ENCODE measurements at regions not wholly inside any gene's neighbourhood (a gene's known extent, or its start where the extent isn't known, plus 50 kb on each side); places are given as distances from the start of the nearest gene placed in this dataset.

- DNase-seq = no peak
Observed at GRCh38 chr12:107894589-107894988, 120.1 kb downstream of the ASCL4 start.

DNA sequence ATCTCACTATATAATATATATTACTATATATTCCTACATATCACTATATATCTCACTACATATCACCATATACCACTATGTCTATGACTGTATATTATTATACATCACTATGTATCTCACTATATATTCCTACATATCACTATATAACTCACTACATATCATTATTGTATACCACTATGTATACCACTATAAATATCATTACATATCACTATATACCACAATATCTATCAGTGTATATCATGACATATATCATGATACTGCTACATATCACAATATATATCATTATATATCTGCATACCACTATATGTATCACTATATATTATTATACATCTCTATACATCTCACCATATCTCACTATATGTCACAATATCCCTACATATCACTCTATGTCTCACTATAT, 121.5 kb downstream of the ASCL4 start:
- DNase-seq = no peak

- DNase-seq = no peak
Observed at GRCh38 chr12:107900588-107900987, 126.1 kb downstream of the ASCL4 start.

GRCh38 chr12:107903341-107904061, 129.0 kb downstream of the ASCL4 start:
- DNase-seq = peak; percentile 49 to 87 (median 64)

GRCh38 chr12:107906707-107907106, 132.2 kb downstream of the ASCL4 start:
- DNase-seq = peak in 2 of 4 experiments; percentile 21 to 31

- DNase-seq = peak; percentile 66 to 87 (median 77)
Observed at GRCh38 chr12:107912421-107913004, 138.0 kb downstream of the ASCL4 start.

- no peak for DNase-seq
Observed at GRCh38 chr12:107914460-107914977, 140.0 kb downstream of the ASCL4 start.

DNA sequence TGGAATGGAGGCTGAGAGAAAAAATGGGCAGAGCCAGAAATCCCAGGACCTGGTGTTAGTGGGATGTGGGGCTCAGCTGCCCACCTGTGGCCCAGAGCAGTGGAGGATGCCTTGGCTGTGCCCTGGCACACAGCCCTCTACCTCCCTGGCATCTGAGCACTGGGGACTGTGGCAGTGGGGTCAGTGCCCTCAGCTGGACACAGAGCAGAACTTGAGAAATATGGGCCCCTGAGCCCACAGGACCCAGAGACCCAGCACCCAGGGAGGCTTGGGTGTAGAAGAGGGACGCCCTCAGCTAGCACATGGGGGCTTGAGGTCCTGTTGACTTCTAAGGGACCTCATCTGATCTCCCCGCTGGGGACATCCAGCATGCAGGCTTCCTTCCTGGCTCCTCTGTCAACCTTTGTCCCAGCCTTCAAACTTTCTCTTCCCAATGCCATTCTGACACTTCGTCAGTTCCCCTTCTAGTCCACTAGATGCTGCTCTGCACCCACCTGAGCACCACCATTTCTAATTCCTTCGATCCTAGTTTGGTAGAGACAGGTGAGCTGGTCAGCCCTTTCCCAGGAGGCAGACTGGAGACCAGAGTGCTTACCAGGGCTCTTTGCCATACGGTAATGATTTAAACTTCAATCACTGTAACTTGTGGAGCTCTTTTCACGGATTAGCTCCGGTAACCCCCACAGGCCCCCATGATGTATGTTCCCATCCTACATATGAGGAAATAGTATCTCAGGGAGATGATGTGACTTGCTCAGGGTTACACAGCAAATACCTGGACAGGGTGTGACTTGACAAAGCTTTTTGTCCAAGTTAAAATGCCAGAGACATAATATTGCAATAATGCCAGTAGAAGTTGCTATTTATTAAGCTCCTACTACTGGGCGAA, 143.7 kb downstream of the ASCL4 start:
- DNase-seq = peak in 3 of 4 experiments; percentile 5 to 31 (median 14)

DNA sequence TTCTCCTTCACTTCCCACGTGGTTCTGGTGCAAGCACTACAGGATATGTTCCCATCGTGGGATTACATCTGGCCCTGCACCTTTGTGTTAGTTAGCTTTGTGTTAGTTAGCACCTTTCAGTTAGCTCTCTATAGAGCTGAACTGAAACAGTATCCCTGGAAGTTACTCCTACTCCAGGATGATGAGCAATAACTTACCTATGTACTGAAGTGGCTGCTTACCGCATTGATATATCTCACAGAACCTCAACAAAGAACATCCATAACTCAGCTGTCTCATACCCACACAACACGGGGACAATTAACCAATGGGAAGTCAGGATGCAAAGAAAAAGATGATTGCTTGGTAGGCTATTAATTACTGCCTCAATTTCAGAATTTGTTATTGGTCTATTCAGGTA, 146.6 kb downstream of the ASCL4 start:
- DNase-seq = no peak

GRCh38 chr12:107925125-107925524, 150.6 kb downstream of the ASCL4 start:
- DNase-seq = no peak

DNA sequence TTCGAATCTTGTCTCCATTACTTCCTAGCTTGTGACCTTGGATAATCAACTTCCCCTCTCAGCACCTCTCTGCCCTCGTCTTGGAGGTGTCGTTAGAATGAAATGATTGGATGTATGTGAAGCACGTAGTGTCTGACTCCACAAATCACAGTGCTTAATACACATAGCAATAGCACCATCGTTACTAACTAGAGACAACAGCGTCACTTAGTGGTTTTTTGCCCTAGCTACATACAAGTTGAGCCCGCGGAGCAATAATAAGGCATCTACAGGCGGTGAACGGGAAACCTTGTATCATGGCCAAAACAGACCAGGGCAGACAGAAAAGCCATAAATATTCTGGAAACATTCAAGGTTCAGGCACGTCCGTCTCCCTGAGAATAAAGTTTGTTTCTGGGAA, 154.9 kb downstream of the ASCL4 start:
- peak in 3 of 4 experiments; percentile 8 to 34 (median 30) for DNase-seq

- DNase-seq = no peak
Observed at GRCh38 chr12:107931761-107932160, 157.3 kb downstream of the ASCL4 start.

GRCh38 chr12:107938446-107938845, 163.9 kb downstream of the ASCL4 start:
- DNase-seq = no peak

DNA sequence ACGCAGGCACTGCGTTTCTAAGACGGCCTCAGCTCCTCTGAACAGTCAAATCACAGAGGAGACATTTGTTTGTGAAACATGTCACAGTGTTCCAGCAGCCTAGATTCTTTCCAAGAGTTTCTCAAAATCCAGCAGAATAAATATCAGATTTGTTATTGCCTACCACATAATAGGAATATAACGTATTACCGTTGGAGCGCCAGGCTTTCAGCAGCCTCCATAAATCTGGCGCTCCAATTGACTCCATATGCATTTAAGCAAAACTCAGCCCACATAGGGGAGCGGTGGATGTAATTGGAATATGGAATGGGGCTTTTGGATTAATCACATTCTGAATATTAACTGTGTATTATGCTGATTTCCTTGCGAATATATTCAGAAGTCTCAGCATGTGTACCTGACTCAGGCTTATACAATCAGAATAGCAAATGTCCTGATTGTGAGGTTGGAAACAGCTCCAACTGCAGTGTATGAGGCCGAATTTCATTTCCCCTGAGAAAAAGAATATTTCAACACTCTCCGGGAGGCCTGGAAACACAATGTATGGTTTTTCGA, 174.0 kb downstream of the ASCL4 start:
- DNase-seq = no peak

DNA sequence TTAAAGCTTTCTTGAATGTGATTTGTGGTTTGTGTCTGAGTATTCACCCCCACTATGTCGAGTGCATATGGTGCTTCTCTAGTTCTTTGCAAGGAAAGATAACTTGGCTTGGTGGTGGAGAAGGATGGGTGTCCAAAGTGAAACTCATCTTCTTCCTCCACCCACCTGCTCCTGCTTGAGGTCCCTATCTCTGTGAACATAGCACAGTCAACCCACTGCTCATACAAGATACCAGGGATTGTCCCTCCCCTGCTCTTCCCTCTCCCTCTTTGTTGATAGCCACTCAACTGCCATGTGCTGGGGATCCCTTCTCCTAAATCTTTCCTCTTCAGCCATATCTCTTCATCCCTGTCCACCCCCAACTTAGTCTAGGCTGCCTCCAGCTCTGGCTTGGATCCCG, 176.5 kb downstream of the ASCL4 start:
- no peak for DNase-seq

DNA sequence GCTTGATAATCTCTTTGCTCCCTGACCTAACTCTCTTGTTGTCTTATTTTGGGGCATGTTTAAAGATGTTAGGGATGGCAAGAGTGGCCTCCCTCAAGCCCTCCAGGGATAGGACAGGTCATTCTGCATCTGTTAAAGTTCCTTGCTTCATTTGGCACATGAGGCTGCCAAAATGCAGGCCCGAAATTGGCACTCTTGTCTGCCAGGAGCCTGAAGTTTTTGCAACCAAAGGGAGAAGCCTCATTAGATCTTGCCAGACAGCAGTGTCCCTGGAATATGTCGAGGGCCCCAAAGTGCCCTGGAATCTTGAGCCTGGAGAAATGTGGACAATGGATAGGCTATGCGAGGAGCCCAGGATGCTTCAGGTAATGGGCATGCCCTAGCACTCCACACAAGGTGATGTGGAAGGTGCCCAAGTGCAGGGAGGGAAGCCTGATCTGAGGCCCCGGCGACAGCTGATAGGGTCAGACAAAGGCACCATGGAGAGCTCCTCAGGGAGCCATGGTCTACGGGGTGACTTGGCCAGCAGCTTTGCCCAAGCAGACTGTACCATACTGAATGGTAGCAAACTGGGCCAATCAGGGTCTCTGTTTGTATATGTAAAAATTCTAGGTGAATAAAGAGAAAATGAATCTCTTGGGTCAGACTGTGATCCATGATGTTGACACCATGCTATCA, 173.0 kb upstream of the WSCD2 start:
- DNase-seq = no peak

DNA sequence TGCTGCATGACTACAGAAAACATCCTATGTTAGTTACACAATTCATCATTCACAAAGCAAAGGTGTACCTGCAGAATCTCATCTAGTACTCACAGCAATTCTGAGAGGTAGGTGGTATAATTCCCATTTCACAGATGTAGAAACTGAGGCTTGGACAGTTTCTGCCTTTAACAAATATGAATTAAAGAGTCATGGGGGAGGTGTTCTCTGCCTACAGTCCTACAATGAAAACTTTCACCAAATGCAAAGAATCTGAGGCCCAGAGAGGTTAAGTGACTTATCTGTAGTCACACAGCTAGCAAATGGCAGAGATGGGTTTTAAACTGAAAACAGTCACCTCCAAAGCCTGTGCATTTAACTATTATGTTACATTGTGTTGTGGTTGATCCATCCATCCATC, 171.6 kb upstream of the WSCD2 start:
- no peak for DNase-seq

DNA sequence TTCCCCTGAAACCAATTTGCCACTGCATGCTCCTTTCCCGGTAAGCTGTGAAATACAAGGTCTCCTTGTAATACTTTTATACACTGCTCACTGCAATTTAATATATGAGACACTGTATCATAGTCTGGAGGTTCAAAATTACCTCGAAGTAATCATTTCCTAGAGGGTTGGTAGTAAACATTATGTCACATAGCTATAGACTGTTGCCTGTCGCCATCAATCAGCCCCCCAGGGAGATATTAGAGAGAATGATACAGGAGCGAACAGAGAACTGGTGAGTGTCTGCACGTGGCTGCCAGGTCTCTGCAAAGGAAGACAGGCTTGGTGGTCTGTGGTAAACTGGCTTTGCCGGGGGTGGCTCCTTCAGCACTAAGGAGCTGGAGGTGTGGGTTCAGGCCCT, 165.5 kb upstream of the WSCD2 start:
- no peak for DNase-seq

DNA sequence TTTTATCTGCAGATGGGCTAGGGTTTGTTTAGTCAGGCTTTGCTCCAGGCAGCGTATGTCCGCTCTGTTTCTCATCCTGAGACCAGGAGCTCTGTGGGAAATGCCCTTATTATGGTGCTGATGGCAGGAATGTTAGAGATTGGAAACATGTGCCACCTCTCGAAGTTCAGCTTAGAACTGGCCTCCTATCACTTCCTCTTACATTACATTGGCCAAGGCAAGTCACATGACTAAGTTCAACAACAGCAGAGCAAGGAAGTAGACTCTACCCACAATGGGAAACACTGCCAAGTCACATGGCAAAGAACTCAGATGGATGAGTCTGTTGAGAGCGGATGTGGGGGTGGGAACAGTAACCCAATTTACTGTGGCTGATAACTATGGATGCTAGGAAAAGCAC, 161.9 kb upstream of the WSCD2 start:
- DNase-seq = peak in 2 of 4 experiments; percentile 2 to 10

- DNase-seq = no peak
Observed at GRCh38 chr12:107973950-107974349, 155.1 kb upstream of the WSCD2 start.

DNA sequence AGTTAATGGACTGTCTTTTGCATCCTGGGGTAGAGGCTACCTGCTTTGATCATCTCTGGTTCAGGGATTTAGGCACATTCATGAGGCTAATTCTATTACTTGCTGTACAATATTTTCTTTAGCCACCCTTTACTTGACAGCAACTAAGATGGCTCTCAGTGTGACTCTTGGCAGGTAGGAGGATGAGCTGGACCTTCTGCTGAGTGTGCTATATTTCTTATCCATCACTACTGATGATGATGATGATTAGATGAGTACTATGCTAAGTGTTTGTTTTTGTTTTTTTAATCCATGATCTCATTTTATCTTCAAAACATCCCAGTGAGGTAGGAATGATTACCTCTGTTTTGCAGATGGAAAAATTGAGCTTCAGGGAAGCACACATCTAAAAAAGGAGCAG, 152.8 kb upstream of the WSCD2 start:
- DNase-seq = no peak

GRCh38 chr12:107978201-107978600, 150.9 kb upstream of the WSCD2 start:
- no peak for DNase-seq

Measured in suppressor macrophage (primary cell).